SK-N-SH treated with all-trans-retinoic acid at 6 μM for 48 hours (cell line): ENCODE measurements at regions not wholly inside any gene's neighbourhood (a gene's known extent, or its start where the extent isn't known, plus 50 kb on each side); places are given as distances from the start of the nearest gene placed in this dataset.

Experiments used
- ATAC-seq: fragments of 200-7000 bp; cut with Tn5 transposase; 3 replicates; pipeline ENCODE4 v1.9.1; 2020; ENCODE audit warnings: mild to moderate bottlenecking, moderate library complexity
- BACH2 ChIP-seq: fragments of 250-450 bp; sonication (Bioruptor Pico); IDR thresholded peaks from 2 replicates; pipeline ENCODE4 v1.9.0; 2021; ENCODE audit warnings: mild to moderate bottlenecking, borderline replicate concordance
- CSDC2 ChIP-seq: fragments of 250-450 bp; sonication (Bioruptor Pico); IDR thresholded peaks from 2 replicates; pipeline ENCODE4 v1.5.0; 2020; ENCODE audit warnings: mild to moderate bottlenecking, moderate library complexity
- ESRRG ChIP-seq: fragments of 250-450 bp; sonication (Bioruptor Pico); IDR thresholded peaks from 2 replicates; pipeline ENCODE4 v1.6.1; 2021; ENCODE audit warnings: mild to moderate bottlenecking
- GLIS3 ChIP-seq: fragments of 250-450 bp; sonication (Bioruptor Pico); IDR thresholded peaks from 2 replicates; pipeline ENCODE4 v1.5.0; 2020; ENCODE audit warnings: mild to moderate bottlenecking, moderate library complexity
- ISL1 ChIP-seq: fragments of 250-450 bp; sonication (Bioruptor Pico); IDR thresholded peaks from 2 replicates; pipeline ENCODE4 v2.1.2; 2022; ENCODE audit warnings: mild to moderate bottlenecking, moderate library complexity
- PPARA ChIP-seq: fragments of 250-450 bp; sonication (Bioruptor Pico); IDR thresholded peaks from 2 replicates; pipeline ENCODE4 v1.5.0; 2020; ENCODE audit warnings: mild to moderate bottlenecking, borderline replicate concordance
- RARB ChIP-seq: fragments of 250-450 bp; sonication (Bioruptor Pico); IDR thresholded peaks from 2 replicates; pipeline ENCODE4 v1.8.0; 2021; ENCODE audit warnings: mild to moderate bottlenecking, moderate library complexity
- SNAI2 ChIP-seq: fragments of 250-450 bp; sonication (Bioruptor Pico); IDR thresholded peaks from 2 replicates; pipeline ENCODE4 v1.5.0; 2020; ENCODE audit warnings: mild to moderate bottlenecking, moderate library complexity
- TCF4 ChIP-seq: fragments of 250-450 bp; sonication (Bioruptor Pico); IDR thresholded peaks from 2 replicates; pipeline ENCODE4 v1.8.0; 2021; ENCODE audit warnings: mild to moderate bottlenecking, moderate library complexity, borderline replicate concordance
- TOX ChIP-seq: fragments of 250-450 bp; sonication (Bioruptor Pico); IDR thresholded peaks from 2 replicates; pipeline ENCODE4 v1.8.0; 2021; ENCODE audit warnings: mild to moderate bottlenecking, moderate library complexity, borderline replicate concordance
- ZC3H10 ChIP-seq: fragments of 250-450 bp; sonication (Bioruptor Pico); IDR thresholded peaks from 2 replicates; pipeline ENCODE4 v1.5.1; 2021; ENCODE audit warnings: mild to moderate bottlenecking, moderate library complexity
- ZFP30 ChIP-seq: fragments of 450-650 bp; formaldehyde crosslinking; IDR thresholded peaks from 2 replicates; pipeline ENCODE4 v1.5.0; 2022; ENCODE audit warnings: mild to moderate bottlenecking, moderate library complexity
- ZNF70 ChIP-seq: fragments of 450-650 bp; formaldehyde crosslinking; IDR thresholded peaks from 2 replicates; pipeline ENCODE4 v1.5.0; 2020; ENCODE audit warnings: mild to moderate bottlenecking, moderate library complexity
- TF ChIP-seq, protein P1 (sequence below): fragments of 250-450 bp; sonication (Bioruptor Pico); IDR thresholded peaks from 2 replicates; pipeline ENCODE4 v1.5.0; 2020; ENCODE audit warnings: mild to moderate bottlenecking, moderate library complexity
- TF ChIP-seq, protein P2 (sequence below): fragments of 250-450 bp; sonication (Bioruptor Pico); IDR thresholded peaks from 2 replicates; pipeline ENCODE4 v1.5.1; 2020; ENCODE audit warnings: low read depth, mild to moderate bottlenecking, moderate library complexity
- TF ChIP-seq, protein P3 (sequence below): fragments of 250-450 bp; sonication (Bioruptor Pico); IDR thresholded peaks from 2 replicates; pipeline ENCODE4 v1.5.1; 2021; ENCODE audit warnings: mild to moderate bottlenecking, moderate library complexity
- TF ChIP-seq, protein P4 (sequence below): fragments of 250-450 bp; sonication (Bioruptor Pico); IDR thresholded peaks from 2 replicates; pipeline ENCODE4 v1.8.0; 2020; ENCODE audit warnings: mild to moderate bottlenecking, moderate library complexity, borderline replicate concordance
- TF ChIP-seq, protein P5 (sequence below): fragments of 250-450 bp; sonication (Bioruptor Pico); IDR thresholded peaks from 2 replicates; pipeline ENCODE4 v1.8.0; 2021; ENCODE audit warnings: low read depth, mild to moderate bottlenecking, moderate library complexity, borderline replicate concordance

DNA sequence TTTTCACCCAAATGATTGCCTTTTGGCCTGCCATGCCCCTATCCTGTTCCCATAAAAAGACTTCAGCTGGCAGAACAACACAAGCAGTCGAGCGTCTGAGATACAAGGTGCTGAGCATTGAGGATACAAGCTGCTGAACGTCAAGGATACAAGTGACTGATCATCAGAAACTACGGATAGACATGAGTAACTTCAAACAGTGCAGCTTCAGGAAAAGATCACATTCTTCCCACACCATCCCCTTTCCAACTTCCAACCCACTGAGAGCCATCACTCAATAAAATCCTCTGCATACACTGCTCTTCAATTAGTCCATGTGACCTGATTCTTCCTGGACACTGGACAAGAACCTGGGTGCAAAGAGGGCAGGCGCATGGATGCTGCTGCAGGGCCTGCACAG is 1198.9 kb downstream of the ROBO2 start (continued):
- TF ChIP-seq, protein P1, sequence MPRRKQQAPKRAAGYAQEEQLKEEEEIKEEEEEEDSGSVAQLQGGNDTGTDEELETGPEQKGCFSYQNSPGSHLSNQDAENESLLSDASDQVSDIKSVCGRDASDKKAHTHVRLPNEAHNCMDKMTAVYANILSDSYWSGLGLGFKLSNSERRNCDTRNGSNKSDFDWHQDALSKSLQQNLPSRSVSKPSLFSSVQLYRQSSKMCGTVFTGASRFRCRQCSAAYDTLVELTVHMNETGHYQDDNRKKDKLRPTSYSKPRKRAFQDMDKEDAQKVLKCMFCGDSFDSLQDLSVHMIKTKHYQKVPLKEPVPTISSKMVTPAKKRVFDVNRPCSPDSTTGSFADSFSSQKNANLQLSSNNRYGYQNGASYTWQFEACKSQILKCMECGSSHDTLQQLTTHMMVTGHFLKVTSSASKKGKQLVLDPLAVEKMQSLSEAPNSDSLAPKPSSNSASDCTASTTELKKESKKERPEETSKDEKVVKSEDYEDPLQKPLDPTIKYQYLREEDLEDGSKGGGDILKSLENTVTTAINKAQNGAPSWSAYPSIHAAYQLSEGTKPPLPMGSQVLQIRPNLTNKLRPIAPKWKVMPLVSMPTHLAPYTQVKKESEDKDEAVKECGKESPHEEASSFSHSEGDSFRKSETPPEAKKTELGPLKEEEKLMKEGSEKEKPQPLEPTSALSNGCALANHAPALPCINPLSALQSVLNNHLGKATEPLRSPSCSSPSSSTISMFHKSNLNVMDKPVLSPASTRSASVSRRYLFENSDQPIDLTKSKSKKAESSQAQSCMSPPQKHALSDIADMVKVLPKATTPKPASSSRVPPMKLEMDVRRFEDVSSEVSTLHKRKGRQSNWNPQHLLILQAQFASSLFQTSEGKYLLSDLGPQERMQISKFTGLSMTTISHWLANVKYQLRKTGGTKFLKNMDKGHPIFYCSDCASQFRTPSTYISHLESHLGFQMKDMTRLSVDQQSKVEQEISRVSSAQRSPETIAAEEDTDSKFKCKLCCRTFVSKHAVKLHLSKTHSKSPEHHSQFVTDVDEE (CRISPR knock-in tag), result no peak

DNA sequence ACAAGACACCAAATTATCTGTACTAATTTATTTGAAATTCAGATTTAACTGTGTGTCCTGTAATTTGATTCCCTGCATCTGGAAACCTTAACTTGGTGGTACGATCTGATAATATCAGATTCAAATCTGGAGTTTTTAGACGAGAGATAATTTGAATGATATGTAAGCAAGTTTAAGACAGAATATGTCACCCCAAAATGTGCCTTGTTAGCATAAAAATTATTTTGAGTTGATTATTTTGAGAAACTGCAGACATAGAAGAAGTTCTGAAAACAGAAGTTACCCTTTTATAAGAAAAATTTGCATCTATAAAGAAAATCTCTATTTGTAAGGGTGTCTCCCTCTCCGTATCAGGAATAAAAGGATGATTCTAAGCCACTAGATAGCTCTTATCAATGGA is 1202.8 kb downstream of the ROBO2 start:
- TF ChIP-seq RARB, result no peak
- peak; percentile 62; the same call in 1 of the 2 replicates for TF ChIP-seq TCF4 (CRISPR knock-in tag)
- ATAC-seq, result no peak

DNA sequence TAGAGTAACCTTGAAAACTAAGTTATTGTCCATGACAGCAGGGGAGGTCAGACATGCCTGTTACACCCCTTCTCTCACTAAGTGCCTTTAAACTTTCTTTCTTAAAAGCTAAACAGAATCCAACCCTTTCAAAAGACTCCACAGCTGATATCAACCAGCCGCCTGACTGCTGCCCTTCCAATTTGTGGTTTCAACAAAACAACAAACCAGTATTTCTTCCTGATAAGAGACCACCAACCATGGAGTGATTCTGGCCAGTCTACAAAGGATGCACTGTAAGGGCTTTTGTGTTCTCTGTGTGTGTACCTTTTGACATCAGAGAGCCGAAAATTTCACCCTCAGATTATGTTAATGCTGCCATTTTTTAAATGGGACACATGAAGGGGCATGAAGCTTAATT is 1204.2 kb downstream of the ROBO2 start:
- TF ChIP-seq CSDC2 (CRISPR knock-in tag) (no peak), SNAI2 (CRISPR knock-in tag) (no peak), PPARA (CRISPR knock-in tag) (no peak), ZNF70 (no peak), GLIS3 (no peak), TOX (CRISPR knock-in tag) (no peak), ISL1 (CRISPR knock-in tag) (no peak)
- TF ChIP-seq, protein P2, sequence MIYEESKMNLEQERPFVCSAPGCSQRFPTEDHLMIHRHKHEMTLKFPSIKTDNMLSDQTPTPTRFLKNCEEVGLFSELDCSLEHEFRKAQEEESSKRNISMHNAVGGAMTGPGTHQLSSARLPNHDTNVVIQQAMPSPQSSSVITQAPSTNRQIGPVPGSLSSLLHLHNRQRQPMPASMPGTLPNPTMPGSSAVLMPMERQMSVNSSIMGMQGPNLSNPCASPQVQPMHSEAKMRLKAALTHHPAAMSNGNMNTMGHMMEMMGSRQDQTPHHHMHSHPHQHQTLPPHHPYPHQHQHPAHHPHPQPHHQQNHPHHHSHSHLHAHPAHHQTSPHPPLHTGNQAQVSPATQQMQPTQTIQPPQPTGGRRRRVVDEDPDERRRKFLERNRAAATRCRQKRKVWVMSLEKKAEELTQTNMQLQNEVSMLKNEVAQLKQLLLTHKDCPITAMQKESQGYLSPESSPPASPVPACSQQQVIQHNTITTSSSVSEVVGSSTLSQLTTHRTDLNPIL, result no peak
- TF ChIP-seq, protein P3, sequence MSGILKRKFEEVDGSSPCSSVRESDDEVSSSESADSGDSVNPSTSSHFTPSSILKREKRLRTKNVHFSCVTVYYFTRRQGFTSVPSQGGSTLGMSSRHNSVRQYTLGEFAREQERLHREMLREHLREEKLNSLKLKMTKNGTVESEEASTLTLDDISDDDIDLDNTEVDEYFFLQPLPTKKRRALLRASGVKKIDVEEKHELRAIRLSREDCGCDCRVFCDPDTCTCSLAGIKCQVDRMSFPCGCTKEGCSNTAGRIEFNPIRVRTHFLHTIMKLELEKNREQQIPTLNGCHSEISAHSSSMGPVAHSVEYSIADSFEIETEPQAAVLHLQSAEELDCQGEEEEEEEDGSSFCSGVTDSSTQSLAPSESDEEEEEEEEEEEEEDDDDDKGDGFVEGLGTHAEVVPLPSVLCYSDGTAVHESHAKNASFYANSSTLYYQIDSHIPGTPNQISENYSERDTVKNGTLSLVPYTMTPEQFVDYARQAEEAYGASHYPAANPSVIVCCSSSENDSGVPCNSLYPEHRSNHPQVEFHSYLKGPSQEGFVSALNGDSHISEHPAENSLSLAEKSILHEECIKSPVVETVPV (CRISPR knock-in tag), result no peak
- ATAC-seq, result no peak

DNA sequence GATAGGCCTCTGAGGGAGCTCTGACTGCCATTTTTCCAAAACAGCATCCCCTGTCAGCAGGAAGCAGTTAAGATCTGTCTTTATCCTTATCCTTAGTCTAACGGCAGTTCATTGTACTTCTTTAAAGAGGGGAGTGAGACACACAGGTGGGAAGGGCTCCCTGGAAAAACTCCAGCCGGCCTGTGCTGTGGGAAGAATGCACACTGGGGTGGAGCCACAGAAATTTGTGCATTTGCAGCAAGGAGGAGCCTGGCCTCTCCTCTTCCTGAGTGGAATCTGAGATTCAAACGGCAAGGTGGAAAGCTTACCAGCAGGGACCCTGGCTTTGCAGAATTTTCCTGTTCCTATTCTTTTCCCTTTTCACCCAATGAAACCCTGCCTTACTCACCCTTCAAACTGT is 1209.4 kb downstream of the ROBO2 start:
- no peak for ATAC-seq
- TF ChIP-seq BACH2 (CRISPR knock-in tag) (no peak), ZFP30 (CRISPR knock-in tag) (no peak), TCF4 (CRISPR knock-in tag) (no peak), ZC3H10 (CRISPR knock-in tag) (no peak)
- TF ChIP-seq, protein P4, sequence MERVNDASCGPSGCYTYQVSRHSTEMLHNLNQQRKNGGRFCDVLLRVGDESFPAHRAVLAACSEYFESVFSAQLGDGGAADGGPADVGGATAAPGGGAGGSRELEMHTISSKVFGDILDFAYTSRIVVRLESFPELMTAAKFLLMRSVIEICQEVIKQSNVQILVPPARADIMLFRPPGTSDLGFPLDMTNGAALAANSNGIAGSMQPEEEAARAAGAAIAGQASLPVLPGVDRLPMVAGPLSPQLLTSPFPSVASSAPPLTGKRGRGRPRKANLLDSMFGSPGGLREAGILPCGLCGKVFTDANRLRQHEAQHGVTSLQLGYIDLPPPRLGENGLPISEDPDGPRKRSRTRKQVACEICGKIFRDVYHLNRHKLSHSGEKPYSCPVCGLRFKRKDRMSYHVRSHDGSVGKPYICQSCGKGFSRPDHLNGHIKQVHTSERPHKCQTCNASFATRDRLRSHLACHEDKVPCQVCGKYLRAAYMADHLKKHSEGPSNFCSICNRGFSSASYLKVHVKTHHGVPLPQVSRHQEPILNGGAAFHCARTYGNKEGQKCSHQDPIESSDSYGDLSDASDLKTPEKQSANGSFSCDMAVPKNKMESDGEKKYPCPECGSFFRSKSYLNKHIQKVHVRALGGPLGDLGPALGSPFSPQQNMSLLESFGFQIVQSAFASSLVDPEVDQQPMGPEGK (CRISPR knock-in tag), result no peak
- TF ChIP-seq, protein P2, result no peak

DNA sequence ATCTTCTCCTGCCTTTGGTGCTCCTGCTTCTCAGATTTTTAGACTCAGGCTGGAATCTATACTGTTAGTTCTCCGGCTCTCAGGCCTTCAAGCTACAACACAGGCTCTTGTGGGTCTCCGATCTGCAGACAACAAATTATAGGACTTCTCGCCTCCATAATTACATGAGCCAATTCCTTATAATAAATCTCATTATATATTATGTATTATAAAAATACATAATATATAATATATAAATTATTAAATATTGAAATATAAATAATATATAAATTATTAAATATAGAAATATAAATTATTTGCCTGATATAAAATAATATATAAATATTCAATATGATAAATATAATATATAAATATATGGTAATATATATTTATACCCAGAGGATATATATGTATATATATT is 1214.0 kb downstream of the ROBO2 start:
- no peak for ATAC-seq
- TF ChIP-seq ESRRG (CRISPR knock-in tag) (no peak), TOX (CRISPR knock-in tag) (no peak), PPARA (CRISPR knock-in tag) (no peak), ZC3H10 (CRISPR knock-in tag) (no peak)
- TF ChIP-seq, protein P5, sequence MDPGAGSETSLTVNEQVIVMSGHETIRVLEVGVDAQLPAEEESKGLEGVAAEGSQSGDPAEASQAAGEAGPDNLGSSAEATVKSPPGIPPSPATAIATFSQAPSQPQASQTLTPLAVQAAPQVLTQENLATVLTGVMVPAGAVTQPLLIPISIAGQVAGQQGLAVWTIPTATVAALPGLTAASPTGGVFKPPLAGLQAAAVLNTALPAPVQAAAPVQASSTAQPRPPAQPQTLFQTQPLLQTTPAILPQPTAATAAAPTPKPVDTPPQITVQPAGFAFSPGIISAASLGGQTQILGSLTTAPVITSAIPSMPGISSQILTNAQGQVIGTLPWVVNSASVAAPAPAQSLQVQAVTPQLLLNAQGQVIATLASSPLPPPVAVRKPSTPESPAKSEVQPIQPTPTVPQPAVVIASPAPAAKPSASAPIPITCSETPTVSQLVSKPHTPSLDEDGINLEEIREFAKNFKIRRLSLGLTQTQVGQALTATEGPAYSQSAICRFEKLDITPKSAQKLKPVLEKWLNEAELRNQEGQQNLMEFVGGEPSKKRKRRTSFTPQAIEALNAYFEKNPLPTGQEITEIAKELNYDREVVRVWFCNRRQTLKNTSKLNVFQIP (CRISPR knock-in tag), result no peak
- TF ChIP-seq, protein P3 (CRISPR knock-in tag), result no peak
- TF ChIP-seq, protein P4 (CRISPR knock-in tag), result no peak
